Urothelium cell line (cell line): ENCODE measurements at regions not wholly inside any gene's neighbourhood (a gene's known extent, or its start where the extent isn't known, plus 50 kb on each side); places are given as distances from the start of the nearest gene placed in this dataset.

Source experiments
- DNase-seq: peaks from one replicate; pipeline ENCODE4 v3.0.0; 2011; ENCODE audit warnings: low spot score, mixed read lengths
- FAIRE-seq: peaks from 2 replicates; lab custom pipeline; 2011; peaks lifted over from hg19 to GRCh38; lab: Jason Lieb, UNC

DNA sequence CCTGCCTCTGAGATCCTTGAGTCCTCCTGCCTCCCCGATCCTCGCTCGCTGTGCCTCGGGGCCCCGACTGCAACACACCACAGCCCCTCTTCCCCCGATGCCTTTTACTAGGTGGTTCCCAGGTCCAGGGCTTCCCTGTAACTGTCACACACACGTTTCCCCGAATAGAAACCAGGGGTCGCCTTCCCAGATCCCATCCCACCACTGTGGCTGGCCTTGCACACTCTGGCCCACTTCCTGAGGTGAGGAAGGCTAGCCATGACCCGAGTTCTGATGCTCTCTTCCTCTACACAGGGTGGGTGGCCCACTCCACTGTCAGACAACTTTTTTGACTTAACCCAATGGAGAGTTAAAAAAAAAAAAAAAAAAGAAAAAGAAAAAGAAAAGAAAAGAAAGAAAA lies 139.6 kb upstream of the ASB18 start:
- DNase-seq (no peak), FAIRE-seq (no peak)

DNA sequence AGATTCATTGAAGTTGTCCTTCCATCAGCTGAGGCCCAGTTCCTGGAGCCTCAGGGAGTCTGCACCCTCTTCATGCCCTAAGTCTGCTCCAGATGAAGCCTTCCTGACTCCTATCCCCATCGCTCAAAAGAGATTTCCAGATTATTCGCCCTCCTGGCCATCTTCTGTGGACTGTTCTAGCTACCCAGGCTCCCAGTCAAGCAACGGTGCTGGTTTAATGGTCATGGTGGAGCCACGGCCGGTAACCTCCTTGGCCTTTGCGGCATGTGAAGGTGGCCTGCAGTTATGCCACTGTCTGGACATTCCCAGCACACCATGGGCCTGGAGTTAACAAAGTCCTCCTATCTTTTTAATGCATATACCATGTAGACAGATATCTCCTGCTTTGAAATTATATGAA lies 140.1 kb upstream of the ASB18 start:
- no peak for FAIRE-seq
- no peak for DNase-seq

DNA sequence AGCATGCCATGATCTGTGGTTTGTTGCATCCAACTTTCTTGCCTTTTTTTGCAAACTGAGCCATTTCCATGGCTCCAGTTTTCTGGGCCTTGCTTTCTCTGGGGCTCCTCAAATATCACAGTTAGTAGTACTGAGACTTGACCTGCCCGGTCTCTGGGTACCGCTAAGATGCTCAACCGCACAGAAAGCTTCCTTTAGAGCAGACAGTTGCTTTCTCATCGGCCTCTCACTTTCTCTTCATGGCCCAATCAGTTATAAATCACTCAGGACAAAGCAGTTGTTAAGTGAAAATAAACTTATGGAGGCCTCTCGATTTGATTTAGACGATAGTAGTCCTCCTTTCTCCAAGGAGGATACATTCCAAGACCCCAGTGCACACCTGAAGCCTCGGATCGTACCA lies 141.2 kb upstream of the ASB18 start:
- FAIRE-seq (no peak), DNase-seq (no peak)

DNA sequence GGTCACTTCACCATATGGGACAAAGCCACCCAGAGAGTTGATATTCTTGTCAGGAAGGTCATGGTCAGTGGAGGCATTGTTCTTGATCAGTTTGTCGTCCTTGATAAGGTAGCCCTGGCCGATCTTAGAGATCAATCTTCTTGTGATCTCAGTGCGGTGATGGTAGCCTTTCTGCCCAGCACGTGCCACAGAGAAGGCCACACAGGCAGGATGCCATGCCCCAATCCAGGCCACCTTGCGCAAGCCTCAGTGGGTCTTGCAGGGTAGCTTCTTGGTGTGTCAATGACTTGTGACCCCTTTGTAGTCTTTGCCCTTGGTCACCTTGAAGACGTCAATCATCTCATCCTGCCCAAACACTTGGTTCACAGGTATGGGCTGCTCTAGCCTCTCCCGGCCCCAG lies 143.9 kb upstream of the ASB18 start:
- no peak for FAIRE-seq
- no peak for DNase-seq

DNA sequence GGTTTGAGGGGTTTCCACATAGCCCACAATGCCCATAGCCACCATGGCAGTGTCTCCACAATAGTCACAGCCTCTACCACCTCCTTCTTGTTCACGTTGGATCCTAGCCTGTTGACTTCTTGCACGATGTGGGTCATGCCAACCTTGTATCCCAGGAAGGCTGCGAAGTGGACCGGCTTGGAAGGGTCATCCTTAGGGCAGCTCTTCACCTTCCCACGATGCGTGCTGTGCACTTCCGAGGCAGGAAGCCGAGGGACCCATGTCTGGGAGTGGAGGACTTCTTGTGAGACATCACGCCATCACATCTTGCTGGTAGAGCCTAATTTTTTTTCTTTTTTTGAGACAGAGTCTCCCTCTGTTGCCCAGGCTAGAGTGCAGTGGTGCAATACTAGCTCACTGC lies 144.6 kb upstream of the ASB18 start:
- DNase-seq (no peak), FAIRE-seq (no peak)

DNA sequence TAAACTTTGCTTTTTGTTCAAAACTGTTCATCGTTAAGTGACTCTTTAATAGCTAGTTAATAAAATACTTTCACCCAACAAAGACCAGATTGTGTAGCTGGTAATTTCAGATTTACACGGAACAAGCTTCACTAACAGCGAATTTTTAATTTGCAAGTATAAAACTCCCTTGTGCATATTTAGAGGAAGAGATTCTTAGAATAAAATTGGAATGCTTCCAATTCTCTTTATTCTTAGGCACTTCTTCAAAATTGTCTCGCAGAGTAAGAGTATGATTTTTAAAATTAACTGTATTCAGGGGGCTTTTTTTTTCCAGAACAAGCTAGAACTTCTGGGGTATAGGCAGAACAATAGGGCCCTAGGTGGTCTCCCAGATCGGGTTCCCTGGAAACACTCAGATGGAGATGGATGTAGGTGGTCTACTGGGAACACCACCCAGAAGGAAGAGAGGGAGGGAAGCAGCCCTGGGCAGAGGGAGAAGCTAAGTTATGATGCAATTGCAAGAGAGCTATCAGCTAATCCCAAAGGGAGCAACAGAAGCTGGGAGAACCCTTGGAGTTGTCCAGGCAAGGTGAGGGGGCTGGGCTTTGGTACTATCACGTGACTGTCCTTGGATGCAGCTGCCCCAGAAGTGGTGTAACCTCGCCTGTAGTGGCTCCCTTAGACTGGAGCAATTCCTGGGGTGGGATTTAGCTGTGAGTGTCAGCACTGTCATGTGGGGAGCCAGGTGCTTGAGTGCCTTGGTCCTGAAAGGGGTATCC lies 151.7 kb upstream of the ASB18 start:
- no peak for FAIRE-seq
- no peak for DNase-seq

DNA sequence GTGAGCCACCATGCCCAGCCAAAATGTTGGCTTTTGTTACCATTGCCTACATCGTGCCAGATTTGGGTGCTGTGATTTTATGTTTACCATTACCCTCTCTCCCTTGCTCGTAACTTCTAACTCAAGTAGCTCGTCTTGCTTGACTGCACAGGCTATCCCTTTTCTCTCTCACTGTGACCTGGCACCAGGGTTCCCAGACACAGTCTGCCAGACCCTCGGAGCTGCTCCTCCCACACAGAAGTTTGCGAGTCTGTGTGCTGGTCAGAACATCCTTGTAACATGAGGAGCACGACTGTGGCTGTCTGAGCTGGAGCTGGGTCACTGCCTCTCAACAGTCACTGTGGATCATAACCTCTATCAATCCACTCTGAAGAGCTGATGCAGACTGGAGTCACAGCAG lies 152.5 kb upstream of the ACKR3 start:
- FAIRE-seq (no peak), DNase-seq (no peak)

DNA sequence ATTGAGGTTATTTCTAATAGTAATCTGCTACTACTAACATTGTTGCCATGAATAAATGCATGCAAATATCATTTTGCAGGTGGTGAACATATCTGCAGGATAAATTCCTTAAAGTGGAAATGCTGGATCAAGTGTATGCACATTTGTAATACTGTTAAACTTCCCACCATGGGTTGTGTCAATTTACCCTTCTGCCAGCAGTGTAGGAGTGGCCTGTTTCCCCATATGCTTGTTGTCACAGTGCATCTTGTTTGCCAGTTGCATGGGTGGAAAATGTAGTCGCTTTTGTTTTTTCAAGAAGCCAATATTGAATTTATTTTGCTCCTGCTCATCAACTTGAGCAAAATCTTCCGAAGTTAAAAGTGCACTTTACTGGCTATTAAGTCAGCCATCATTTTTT lies 139.0 kb upstream of the ACKR3 start:
- FAIRE-seq (no peak), DNase-seq (no peak)

DNA sequence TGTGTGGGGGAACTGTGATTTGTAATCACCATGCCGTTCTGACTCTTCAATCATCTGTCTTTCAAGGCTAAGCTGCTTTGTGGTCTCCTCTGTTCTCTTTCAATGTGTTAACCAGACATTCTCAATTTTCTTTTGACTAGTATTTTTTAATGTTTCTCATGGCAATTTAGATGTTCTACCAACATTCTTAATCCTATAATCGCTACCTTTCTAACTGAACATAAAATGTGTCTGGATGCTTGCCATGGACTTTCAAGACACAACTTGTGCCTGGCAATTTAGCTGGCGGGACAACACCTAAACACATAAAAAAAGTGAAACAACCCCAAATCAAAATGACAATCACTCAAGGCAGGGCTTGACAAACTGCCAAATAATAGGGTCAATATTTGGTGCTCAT lies 135.0 kb upstream of the ACKR3 start:
- no peak for DNase-seq
- FAIRE-seq = no peak

DNA sequence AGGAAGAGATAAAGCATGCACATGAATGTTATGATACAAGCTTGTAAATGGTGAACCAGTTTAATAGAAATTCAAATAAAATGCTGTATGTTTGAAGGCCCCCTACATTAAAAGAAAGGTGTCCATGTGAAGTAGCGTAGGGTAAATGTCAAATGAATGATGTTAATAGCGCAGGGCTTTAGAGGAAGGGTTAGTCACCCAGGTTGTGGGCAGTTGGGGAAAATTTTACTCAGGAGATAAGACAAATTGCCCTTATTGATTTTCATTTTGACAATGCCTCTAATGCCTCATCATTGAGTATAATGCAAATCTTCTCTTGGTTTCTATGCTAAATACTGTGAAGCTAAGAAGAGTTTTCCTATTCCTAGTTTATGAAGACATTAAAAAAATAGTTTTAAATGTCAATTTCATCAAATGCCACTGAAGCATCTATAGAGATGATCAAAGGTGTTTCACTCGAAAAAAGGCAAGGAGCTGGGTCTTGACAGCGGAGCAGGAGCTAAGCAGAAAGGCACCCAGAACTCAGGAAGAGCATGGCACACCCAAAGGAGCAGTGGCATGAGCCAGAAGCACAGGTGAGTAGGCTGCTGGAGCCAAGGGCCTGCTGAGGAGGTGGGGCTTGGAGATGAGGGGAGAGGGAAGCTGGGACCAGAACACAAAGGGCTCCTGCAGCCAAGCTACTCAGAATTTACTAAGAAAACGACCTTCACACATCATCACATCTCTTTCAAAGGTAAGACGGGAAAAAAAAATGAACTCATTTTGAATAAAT lies 129.3 kb upstream of the ACKR3 start:
- FAIRE-seq = no peak
- DNase-seq = no peak

DNA sequence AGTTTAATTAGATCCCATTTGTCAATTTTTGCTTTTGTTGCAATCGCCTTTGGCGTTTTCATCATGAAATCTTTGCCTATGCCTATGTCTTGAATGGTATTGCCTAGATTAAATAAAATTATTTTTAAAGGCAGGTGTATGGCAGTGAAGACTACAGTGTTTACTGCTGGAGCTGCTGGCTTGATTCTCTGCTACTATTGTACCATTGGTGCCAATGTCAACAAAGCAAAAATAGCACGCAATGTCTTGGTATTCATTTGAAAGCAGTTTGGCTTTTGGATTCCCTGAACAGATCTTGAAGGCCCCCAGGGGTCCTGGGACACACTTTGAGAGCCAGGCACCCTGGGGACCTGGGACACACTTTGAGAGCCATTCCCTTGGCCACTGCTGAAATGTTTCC lies 125.4 kb upstream of the ACKR3 start:
- DNase-seq (no peak), FAIRE-seq (no peak)

DNA sequence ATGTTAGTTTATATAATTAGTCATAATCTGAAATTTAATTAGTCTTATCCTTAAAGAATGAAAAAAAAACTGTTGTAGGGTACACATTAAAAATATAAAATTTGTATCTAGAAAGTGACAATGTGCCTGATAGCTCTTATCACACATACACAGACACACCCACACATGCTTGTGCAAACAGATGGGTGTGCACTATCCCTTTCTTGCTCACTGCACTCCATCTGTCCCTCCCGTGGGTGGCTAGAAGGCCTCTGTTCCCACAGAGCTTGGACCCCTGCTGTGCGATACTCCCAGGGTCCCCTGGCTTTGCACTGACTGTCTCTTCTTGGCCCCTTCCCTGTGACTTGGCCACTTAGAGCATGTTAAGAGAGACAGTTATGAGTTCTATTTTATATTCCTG lies 123.9 kb upstream of the ACKR3 start:
- DNase-seq (no peak), FAIRE-seq (no peak)

DNA sequence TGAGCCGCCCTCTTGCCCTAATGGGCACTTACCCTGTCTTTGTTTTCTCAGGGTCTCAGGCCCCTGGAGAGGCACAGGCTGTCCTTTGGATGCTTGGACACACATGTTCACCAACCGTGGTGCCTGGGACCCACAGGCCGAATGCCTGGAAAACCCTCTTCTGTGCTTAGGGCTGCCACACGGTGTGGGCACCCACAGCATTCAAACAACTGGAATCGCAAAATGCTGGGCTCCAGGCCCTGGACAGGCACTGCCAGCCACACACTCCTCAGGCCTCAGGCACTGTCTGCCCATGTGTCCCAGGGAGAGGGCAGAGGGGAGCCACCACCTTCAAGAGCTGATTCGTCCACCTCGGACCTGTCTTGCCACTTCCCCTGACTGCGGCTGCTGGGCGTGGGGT lies 123.1 kb upstream of the ACKR3 start:
- FAIRE-seq (no peak), DNase-seq (no peak)

DNA sequence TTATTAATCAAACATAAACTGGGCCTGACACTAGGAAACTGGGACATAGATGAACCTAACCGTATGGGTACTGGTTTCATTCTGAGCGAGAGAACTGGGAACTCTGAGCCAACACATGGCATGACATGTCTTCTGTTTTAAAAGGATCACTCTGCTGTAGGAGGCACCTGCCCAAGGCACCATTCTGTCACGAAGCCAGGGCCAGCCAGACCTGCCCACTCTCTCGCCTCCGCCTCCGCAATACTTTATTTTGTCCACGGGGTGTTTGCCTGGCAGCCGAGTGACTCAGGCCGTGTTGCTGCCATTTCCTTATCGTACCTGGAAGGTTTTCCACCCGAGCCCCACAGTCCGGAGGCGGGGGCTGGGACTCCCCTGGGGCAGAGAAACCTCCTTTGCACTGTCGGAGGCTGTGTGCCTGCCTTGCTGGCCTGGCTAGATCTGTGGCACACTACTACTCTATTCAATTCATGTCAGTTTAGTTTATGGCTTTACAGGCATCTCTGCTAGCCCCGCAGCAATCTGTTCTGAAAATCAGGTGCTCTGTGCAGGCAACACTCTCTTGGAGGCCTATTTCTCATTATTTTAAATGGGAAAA lies 120.4 kb upstream of the ACKR3 start:
- no peak for DNase-seq
- FAIRE-seq = no peak

DNA sequence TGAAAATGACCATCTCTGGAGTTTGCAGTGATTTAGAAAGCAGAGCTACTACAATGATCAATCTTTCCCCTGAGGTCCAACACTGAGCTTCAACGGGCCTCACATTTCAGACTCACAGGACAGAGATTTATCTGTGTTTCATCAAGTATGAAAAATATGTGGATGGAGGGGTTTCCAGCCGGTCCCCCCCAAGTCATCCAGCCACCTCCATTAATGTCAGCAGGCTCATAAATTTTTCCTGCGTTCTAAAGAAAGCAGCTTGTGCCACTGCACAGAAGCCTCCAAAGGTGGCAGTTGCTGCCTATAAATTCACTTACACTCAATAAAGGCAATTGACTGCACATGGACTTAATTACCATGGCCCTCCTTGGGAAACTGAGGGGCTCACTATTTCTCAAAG lies 117.4 kb upstream of the ACKR3 start:
- DNase-seq (no peak), FAIRE-seq (no peak)

DNA sequence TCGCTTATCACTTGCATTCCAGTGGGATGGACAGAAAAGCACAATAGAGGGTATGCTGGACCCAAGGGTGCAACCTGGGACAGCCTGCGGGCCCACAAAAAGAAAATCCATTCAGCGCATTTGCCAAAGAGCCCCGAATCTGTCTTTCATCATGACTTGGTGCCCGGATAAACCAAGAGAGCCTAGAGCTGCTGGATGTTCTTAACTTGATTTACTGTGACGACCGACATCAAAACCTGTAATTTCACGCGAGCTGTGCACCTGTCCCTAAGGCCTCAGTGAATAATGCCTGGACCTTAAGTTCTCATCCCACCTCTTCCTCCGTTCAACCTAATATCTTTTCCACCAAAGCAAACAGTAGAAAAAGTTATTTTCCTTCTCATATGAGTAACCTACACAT lies 115.5 kb upstream of the ACKR3 start:
- FAIRE-seq = no peak

DNA sequence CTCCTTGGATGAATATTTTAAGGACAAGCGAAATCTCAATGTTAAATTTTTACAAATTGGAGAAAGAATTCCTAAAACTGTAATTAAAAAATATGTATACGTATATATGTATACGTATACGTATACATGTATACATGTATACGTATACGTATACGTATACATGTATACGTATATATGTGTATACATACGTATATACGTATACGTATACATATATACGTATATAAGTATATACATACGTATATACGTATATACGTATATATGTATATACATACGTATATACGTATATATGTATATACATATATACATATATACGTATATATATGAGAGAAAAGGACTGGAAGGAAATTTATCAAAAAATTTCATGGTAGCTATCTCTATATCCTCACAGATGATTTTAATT lies 110.2 kb upstream of the ACKR3 start:
- DNase-seq (no peak), FAIRE-seq (no peak)

More for the DNA sequence above, 115.5 kb upstream of the ACKR3 start:
- no peak for DNase-seq

DNA sequence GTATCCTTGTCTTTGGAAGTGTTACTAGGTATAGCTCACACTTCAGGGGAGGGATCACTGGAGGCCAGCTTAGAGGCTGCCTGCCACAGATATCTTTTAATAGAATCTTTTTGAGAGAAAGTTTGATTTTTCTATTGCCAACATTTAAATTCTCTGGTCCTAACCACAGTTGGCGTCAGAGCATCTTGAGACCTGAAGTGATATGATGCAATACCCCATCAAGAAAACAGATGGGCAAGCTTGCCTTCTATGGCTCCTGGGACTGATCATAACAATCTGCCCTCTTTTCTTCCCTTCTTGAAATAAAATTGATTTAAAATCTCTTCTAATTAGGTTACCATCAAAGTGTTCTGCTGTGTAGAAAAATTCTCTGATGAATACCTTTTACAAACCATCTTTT lies 105.5 kb upstream of the ACKR3 start:
- no peak for DNase-seq
- no peak for FAIRE-seq

DNA sequence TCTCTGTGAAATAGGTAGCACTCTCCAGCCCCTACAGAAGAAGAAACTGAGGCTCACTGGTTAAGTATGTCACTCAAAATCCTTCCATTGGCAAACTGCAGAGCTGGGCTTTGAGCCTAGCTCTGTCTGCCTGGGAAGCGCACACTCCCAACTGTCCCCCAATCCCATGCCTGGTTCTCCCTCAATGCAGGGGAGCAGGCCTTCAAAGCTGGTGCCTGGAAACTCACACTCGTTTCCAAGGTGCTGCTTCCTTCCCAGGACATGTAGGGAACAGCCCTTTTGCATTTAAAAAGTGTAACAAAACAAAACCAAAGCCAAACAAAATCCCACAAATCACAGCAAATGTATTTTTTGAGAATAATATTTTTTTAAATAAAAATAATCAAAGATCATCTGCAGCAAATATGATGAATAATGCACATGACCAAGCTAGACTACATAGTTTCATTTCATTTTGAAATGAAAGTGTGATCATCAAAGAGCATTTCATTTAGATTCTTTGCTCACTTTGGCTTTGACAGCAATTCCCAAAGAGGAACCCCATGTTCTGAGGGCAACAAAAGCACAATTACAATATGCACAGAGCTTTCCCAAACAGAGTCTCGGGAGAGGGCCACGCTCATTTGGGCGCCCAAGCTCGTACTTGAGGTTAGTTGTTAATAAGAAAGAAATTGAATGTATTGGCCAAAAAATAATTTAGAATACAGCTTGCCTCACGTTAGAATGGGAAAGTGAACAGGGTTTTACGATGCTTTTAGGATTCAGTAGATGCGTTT lies 96.7 kb upstream of the ACKR3 start:
- no peak for FAIRE-seq
- DNase-seq = no peak

DNA sequence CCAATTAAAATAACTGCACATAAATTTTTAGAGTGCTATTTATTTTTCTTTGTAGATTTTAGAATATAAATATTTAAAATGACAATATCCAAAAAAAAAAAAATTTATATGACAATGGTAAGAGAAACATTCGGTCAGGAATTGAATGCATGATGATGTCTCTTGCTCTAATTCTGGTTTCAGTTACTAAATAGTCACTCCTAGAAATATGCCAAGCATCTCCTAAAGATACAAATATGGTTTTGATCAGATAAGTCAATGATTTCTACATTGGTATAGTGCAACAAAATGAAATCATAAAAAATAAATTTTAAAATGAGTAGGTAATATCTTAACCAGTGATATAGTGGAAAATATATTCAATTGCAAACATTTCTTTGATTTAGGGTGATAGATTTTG lies 95.9 kb upstream of the ACKR3 start:
- no peak for FAIRE-seq
- no peak for DNase-seq

DNA sequence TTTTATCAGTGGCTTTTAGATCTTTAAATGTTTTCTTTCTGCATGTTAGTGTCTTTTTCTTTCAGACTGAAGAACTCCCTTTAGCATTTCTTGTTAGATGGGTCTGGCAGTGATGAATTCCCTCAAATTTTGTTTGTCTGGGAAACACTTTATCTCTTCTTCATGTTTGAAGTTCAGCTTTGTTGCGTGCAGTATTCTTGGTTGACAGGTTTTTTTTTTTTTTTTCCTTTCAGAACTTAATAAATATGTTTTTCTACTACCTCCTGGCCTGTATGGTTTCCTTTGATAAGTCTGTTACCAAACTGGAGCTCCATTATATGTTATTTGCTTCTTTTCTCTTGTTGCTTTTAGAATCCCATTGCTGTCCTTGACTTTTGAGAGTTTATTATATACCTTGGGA lies 89.8 kb upstream of the ACKR3 start:
- DNase-seq (no peak), FAIRE-seq (no peak)
